Stimulated activated CD4-positive, alpha-beta T cell treated with anti-CD3 and anti-CD28 coated beads, Interleukin-12 subunit alpha, Interleukin-12 subunit beta, amount 100 ng/mL, for 48 hours (primary cell): ENCODE measurements at regions not wholly inside any gene's neighbourhood (a gene's known extent, or its start where the extent isn't known, plus 50 kb on each side); places are given as distances from the start of the nearest gene placed in this dataset.
"Not testable (repeated sequence)": the region's sequence is repeated elsewhere in the genome, so short reads cannot be mapped to it uniquely, and the experiment has no call there.

Experiments
- DNase-seq, 3 donors: peaks; one replicate each; pipeline ENCODE4 v3.0.0-alpha.2; 2020; ENCODE audit warnings: low read depth in 2 of 3, low spot score in 1 of 3

- no peak for DNase-seq
These were observed 885.7 kb upstream of the RAG2 start for GRCh38 chr11:37483761-37484160.

DNA sequence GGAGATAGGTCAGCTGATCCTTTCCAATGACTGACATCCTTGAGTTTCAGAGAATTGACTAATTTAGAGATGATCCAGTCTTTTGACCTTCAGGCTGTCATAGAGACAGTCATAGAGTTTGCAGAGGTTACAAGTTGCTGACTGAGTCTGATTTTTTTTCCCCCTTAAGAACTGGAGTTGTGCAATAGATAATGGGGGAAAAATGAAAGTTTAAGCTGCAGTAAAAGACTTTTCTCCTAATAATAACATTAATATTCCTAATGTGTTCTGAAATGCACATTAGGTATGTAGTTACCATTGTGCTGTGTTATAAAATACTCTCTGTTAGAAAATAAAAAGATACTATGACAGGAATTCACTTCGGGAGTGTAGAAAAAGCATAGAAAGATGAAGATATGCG lies 876.9 kb upstream of the RAG2 start:
- DNase-seq, result no peak

GRCh38 chr11:37468344-37468743 lies 870.3 kb upstream of the RAG2 start:
- DNase-seq, result no peak

- DNase-seq, result no peak
These were observed 867.2 kb upstream of the RAG2 start for GRCh38 chr11:37465221-37465620.

GRCh38 chr11:37459456-37459855 lies 861.4 kb upstream of the RAG2 start:
- DNase-seq, result no peak

DNA sequence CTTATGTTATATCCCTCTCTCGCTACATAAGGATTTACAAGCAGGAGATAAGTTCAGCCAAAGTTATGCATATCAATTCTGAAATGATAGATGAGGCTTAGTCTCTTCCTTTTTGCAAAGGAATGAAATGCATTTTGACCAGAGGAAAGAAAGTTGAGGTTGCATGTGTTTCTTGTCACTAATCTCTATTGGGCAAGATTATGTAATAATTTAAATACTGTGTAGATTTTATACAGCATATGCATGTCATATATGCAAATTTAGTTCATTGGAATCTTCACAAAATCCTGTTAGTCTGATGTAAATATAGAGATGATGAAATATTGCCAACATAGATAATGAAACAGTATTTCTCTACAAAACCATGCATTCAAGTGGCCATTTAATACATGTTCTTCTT lies 858.7 kb upstream of the RAG2 start:
- no peak for DNase-seq

DNA sequence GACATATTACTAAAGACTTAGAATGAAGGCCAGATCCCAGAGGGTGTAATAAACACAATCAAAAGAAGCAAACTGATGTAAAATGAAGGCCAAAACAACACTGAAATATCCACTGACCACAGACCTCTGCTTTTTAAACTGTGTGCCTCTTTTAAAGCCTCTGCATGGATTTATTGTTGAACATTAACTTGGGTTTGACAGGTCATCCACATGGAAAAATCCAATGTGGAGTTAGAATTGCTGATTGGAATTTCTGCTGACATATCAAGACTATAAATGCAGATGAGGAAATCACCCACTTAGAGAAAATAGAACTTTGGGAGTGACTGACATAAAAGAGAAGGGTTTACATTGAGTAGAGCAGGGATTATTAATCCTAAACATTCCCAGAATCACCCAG lies 853.9 kb upstream of the RAG2 start:
- DNase-seq, result no peak

GRCh38 chr11:37450613-37451012 lies 852.6 kb upstream of the RAG2 start:
- DNase-seq, result no peak

DNA sequence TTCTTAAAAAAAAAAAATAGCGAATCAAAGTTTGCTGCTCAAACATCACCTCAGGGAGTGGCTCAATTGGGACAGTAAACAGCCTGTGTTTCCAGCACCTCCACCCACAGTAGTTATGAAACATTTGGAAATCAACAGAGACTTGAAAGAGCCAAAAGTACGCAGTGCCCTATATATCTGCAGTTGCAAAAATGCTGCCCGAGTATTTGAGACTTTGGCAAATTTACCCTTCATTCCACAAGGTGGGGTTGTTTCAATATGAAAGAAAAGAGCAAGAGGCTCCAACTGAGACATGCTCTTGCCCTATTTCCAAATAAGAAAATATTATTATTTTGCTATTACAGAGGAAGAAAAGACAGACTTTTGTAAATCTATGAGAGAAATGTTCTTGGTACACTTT lies 851.1 kb upstream of the RAG2 start:
- DNase-seq, result no peak

GRCh38 chr11:37442576-37442975 lies 844.5 kb upstream of the RAG2 start:
- no peak for DNase-seq

DNA sequence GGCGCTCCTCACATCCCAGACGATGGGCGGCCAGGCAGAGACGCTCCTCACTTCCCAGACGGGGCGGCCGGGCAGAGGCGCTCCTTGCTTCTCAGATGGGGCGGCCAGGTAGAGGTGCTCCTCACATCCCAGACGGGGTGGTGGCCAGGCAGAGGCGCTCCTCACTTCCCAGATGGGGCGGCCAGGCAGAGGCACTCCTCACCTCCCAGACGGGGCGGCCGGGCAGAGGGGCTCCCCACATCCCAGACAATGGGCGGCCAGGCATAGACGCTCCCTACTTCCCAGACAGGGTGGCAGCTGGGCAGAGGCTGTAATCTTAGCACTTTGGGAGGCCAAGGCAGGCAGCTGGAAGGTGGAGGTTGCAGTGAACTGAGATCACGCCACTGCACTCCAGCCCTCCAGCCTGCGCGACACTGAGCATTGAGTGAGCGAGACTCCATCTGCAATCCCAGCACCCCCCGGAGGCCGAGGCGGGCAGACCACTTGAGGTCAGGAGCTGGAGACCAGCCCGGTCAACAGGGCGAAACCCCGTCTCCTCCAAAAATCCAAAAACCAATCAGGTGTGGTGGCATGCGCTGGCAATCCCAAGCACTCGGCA lies 833.7 kb upstream of the RAG2 start:
- DNase-seq, result not testable (repeated sequence)

DNA sequence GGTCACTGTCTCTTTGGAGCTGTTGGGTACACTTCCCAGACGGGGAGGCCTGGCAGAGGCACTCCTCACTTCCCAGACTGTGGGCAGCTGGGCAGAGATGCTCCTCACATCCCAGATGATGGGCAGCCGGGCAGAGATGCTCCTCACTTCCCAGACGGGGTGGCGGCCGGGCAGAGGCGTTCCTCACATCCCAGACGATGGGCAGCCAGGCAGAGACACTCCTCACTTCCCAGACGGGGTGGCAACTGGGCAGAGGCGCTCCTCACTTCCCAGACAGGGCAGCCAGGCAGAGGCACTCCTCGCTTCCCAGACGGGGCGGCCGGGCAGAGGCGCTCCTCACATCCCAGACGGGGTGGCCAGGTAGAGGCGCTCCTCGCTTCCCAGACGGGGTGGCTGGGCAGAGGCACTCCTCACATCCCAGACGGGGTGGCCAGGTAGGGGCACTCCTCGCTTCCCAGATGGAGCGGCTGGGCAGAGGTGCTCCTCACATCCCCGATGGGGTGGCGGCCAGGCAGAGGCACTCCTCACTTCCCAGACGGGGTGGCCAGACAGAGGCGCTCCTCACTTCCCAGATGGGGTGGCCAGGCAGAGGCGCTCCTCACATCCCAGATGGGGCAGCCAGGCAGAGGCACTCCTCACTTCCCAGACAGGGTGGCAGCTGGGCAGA lies 833.1 kb upstream of the RAG2 start:
- DNase-seq, result not testable (repeated sequence)

DNA sequence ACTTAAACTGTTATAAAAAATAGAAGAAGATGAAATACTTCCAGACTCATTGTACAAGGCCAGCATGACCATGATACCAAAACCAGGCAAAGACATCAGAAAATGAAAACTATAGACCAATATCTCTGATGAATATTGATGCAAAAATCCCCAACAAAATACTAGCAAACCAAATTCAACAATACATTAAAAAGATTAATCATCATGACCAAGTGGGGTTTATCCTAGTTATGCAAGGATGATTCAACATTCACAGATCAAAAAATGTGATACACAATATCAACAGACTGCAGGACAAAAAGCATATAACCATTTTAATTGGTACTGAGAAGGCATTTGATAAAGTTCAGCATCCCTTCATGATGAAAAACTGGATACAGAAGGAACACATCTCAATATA lies 824.5 kb upstream of the RAG2 start:
- DNase-seq, result no peak

GRCh38 chr11:37411289-37411688 lies 813.3 kb upstream of the RAG2 start:
- no peak for DNase-seq

DNA sequence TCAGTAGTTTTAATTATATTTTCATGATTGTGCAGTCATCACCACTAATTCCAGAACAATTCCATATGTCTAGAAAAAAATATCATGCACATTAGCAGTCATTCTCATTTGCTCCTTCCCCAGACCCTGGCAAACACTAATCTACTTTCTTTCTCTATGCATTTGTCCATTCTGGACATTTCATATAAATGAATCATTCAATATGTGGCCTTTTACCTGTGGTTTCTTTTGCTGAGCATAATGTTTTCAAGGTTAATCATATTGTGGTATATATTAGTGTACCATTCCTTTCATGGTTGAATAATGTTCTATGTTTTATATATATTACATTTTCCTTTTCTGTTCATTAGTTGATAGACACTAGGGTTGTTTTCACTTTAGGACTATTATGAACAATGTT lies 811.1 kb upstream of the RAG2 start:
- DNase-seq, result no peak

- DNase-seq, result no peak
These were observed 809.4 kb upstream of the RAG2 start for GRCh38 chr11:37407461-37407860.

GRCh38 chr11:37406651-37407050 lies 808.6 kb upstream of the RAG2 start:
- DNase-seq, result no peak

DNA sequence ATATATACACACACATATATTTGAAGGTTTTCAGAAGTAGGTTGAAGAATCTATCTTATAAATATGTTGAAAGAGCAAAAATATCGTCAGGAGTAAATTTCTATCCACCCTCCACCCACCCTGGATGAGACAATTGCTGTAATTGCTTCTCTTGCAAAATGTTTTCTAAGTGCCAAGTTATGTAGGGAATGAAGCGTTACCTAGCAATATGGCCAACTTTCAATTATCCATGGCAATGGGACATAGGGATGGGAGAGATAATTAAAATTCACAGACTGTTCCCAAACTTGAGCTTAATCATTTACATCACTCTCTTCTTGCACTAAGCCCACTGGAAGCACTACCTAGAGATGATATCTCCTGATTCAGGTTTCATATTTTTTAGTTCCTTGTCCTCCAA lies 806.2 kb upstream of the RAG2 start:
- DNase-seq, result no peak

GRCh38 chr11:37402663-37403062 lies 804.6 kb upstream of the RAG2 start:
- no peak for DNase-seq

DNA sequence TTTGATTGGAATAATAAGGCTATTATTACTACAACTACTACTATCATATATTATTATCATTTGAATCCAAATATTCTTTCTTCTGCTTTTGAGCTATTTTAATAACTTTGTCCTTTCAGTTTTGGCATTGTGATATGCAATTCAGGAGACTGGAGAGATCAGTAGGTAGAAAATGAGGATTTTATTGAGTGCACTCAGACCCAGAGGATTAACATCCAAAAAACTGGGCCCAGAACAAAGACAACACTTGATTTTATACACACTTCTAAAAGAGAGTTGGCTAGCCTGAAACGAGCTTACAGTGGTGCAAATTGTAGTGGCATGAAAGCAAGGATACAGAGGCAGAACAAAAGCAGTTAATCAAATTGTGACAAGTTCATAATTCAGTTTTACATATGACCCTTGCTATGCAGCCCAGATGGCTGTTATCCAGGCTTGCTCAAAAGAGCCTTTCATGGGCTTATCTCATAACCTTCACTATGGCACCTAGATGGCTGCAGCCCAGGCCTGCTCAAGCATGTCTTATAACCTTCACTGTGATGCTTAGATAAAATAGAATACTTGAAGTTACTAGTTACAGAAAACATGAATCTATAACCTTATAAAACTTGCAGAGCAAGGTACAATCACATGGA lies 796.3 kb upstream of the RAG2 start:
- no peak for DNase-seq

- no peak for DNase-seq
These were observed 793.6 kb upstream of the RAG2 start for GRCh38 chr11:37391615-37392014.

DNA sequence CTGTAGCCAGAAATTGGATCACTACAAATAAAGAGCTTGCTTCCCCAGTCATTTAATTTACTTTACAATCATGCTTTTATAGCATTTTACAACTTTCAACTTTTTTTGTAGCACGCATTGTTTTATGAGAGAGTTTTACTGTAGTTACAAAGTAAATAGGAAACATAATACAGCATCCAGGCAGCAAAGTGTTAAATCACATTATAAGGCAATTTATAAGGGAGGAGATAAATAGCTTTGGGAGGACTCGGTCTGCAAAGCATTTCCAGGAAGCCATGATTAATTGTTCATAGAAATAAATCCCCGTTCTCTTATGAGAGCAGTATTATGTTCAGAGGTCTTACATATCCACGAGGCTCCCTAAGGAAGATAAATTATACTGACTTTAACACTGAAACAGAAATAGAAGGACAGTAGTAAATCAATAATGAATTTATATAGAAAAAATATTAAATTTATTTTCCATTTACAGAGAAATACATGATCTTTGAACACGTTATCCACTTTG lies 792.6 kb upstream of the RAG2 start:
- DNase-seq, result no peak

DNA sequence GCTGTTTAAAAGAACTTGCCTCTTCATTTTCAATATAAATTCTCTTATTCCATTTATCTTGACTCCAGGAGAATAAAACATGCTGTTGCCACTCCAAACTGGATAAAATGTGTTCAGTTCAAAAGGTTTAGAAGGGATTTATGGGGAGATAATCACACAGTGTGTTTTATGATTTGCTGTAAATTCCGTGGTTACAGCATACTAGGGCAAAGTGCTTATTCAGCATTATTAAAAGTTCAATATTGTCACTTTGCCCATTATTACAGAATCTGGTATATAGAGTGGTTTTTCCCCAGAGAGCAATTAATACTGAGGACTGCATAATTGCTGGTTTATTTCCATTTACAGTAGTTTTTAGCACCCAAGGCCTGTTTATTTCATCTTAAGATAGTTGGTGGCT lies 780.9 kb upstream of the RAG2 start:
- DNase-seq, result no peak
